ENCODE measurements at regions not wholly inside any gene's neighbourhood (a gene's known extent, or its start where the extent isn't known, plus 50 kb on each side); places are given as distances from the start of the nearest gene placed in this dataset.

DNA sequence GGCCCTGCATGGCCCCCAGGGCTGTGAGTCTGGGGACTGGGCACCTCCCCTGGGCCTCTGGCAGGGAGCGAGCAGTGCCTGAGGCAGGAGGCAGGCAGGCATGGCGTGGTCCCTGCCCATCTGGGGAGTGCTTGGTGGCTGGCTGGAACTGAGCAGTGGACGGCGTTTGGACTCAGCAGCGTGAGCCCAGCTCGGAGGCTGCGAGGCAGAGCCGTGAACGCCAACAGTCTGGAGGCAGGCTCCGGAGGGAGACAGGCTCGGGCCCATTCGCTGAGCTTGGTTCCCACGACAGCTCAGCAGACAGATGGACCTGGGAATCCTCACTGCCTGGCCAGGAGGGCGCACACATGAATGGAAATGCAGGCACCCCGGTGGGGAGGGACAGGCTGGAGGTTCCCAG, 160.7 kb upstream of the POU3F1 start:
- TF ChIP-seq, protein P1, sequence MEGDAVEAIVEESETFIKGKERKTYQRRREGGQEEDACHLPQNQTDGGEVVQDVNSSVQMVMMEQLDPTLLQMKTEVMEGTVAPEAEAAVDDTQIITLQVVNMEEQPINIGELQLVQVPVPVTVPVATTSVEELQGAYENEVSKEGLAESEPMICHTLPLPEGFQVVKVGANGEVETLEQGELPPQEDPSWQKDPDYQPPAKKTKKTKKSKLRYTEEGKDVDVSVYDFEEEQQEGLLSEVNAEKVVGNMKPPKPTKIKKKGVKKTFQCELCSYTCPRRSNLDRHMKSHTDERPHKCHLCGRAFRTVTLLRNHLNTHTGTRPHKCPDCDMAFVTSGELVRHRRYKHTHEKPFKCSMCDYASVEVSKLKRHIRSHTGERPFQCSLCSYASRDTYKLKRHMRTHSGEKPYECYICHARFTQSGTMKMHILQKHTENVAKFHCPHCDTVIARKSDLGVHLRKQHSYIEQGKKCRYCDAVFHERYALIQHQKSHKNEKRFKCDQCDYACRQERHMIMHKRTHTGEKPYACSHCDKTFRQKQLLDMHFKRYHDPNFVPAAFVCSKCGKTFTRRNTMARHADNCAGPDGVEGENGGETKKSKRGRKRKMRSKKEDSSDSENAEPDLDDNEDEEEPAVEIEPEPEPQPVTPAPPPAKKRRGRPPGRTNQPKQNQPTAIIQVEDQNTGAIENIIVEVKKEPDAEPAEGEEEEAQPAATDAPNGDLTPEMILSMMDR (conservative IDR thresholded peaks at IDR 0.05) = no peak
- TF ChIP-seq EZH2 (IDR thresholded peaks at IDR 0.05; ENCODE audit: low read depth) = no peak

Measured in PC-9 (cell line).